ENCODE measurements at regions not wholly inside any gene's neighbourhood (a gene's known extent, or its start where the extent isn't known, plus 50 kb on each side); places are given as distances from the start of the nearest gene placed in this dataset.

DNA sequence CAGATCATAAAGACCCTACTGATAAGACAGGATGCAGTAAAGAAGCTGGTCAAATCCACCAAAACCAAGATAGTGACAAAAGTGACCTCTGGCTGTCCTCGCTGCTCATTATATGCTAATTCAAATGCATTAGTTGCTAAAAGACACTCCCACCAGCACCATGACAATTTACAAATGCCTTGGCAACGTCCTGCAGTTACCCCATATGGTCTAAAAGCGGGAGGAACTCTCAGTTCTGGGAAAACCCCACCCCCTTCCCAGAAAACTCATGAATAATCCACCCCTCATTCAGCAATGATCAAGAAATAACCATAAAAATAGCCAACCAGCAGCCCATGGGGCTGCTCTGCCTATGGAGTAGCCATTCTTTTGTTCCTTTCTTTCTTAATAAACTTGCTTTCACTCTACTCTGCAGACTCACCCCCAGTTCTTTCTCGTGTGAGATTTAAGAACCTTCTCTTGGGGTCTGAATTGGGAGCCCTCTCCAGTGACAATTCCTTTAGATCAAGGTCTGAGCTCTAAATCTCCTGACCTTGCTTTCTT is 217.1 kb upstream of the STS start:
- H2AFZ ChIP-seq (ENCODE audit: low read length), result no peak overlapping the region
- DNase-seq, result no peak
- no peaks in the 10 kb centered on the region for H3K9me2 ChIP-seq (replicated peaks; ENCODE audit: insufficient read depth, low read length)

GRCh38 chrX:6924443-6925077 is 223.0 kb upstream of the STS start:
- Histone ChIP-seq H3K27ac (ENCODE audit: low read length) (no peak overlapping the region), H3K36me3 (ENCODE audit: insufficient read depth, low read length) (no peaks in the 10 kb centered on the region), H3K4me2 (ENCODE audit: low read depth, low read length, poor library complexity, severe bottlenecking) (no peak overlapping the region), H3K4me1 (ENCODE audit: low read length) (no peaks in the 10 kb centered on the region), H3K79me2 (ENCODE audit: low read length) (no peaks in the 10 kb centered on the region), H3K9me2 (replicated peaks; ENCODE audit: insufficient read depth, low read length) (no peaks in the 10 kb centered on the region), H3K4me3 (ENCODE audit: low read length) (no peak overlapping the region), H4K20me1 (ENCODE audit: insufficient read depth, low read depth, low read length) (no peaks in the 10 kb centered on the region), H3K27me3 (ENCODE audit: low read length) (no peaks in the 10 kb centered on the region), H3K9ac (ENCODE audit: low read length) (no peak overlapping the region), H3K9me3 (ENCODE audit: low read length) (no peaks in the 10 kb centered on the region), H2AFZ (ENCODE audit: low read length) (no peak overlapping the region)
- DNase-seq, result no peak

More for the DNA sequence above, 217.1 kb upstream of the STS start:
- no peak overlapping the region for H3K4me2 ChIP-seq (ENCODE audit: low read depth, low read length, poor library complexity, severe bottlenecking)
- H3K9ac ChIP-seq (ENCODE audit: low read length), result no peak overlapping the region
- no peaks in the 10 kb centered on the region for H3K36me3 ChIP-seq (ENCODE audit: insufficient read depth, low read length)
- no peaks in the 10 kb centered on the region for H3K27me3 ChIP-seq (ENCODE audit: low read length)
- no peak overlapping the region for H3K27ac ChIP-seq (ENCODE audit: low read length)
- H3K4me1 ChIP-seq (ENCODE audit: low read length), result peaks cover 4% of the 10 kb centered on the region
- H3K4me3 ChIP-seq (ENCODE audit: low read length), result no peak overlapping the region
- H4K20me1 ChIP-seq (ENCODE audit: insufficient read depth, low read depth, low read length), result no peaks in the 10 kb centered on the region
- no peaks in the 10 kb centered on the region for H3K79me2 ChIP-seq (ENCODE audit: low read length)
- H3K9me3 ChIP-seq (ENCODE audit: low read length), result no peaks in the 10 kb centered on the region

DNA sequence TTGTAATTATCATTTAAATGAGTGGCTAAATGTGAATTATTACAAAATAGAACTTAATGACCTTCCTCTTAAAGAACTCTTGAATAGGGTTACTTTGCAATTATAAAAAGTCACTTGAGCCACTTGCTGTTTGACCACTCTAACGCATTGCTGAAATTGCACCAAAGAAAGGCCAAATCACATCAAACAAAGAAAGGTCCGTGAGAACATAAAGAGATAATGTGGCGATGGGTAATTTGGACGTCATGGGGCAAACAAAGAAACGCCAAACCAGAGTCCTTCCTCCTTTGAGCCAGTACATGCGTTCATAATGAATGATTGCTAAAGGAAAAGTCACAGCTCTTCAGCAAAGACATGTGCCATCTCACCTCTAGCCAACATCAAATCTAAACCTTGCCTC is 229.8 kb upstream of the STS start:
- DNase-seq, result no peak
- H2AFZ ChIP-seq (ENCODE audit: low read length), result no peak overlapping the region
- no peak overlapping the region for H3K9ac ChIP-seq (ENCODE audit: low read length)
- H3K4me3 ChIP-seq (ENCODE audit: low read length), result no peak overlapping the region
- H3K9me2 ChIP-seq (replicated peaks; ENCODE audit: insufficient read depth, low read length), result no peaks in the 10 kb centered on the region
- no peaks in the 10 kb centered on the region for H3K79me2 ChIP-seq (ENCODE audit: low read length)
- H3K4me1 ChIP-seq (ENCODE audit: low read length), result peaks cover 13% of the 10 kb centered on the region
- H4K20me1 ChIP-seq (ENCODE audit: insufficient read depth, low read depth, low read length), result no peaks in the 10 kb centered on the region
- no peak overlapping the region for H3K27ac ChIP-seq (ENCODE audit: low read length)
- H3K9me3 ChIP-seq (ENCODE audit: low read length), result no peaks in the 10 kb centered on the region
- H3K27me3 ChIP-seq (ENCODE audit: low read length), result no peaks in the 10 kb centered on the region
- H3K36me3 ChIP-seq (ENCODE audit: insufficient read depth, low read length), result no peaks in the 10 kb centered on the region
- no peak overlapping the region for H3K4me2 ChIP-seq (ENCODE audit: low read depth, low read length, poor library complexity, severe bottlenecking)

DNA sequence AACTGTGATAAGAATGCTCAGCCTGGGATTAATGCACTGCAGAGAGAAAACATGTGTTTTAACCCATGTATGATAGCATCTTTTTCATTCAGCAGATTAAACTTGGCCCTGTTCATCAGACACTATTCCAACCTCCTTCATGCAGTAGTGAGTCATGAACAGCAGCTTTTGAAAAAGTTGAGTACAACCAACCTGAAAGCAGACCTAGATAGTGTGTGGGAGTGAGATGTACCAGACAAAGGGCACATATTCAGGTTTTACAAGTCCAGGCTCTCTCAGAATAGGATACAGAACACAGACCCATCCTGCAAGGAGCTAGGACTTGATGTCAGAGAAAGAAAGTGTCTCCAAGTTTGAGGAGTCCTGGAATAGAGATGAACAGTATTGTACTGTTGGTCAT is 237.3 kb upstream of the STS start:
- Histone ChIP-seq H3K4me1 (ENCODE audit: low read length) (peaks cover 13% of the 10 kb centered on the region), H3K9me3 (ENCODE audit: low read length) (no peaks in the 10 kb centered on the region), H3K79me2 (ENCODE audit: low read length) (no peaks in the 10 kb centered on the region), H3K4me2 (ENCODE audit: low read depth, low read length, poor library complexity, severe bottlenecking) (no peak overlapping the region), H3K27ac (ENCODE audit: low read length) (no peak overlapping the region), H3K36me3 (ENCODE audit: insufficient read depth, low read length) (no peaks in the 10 kb centered on the region), H2AFZ (ENCODE audit: low read length) (no peak overlapping the region), H4K20me1 (ENCODE audit: insufficient read depth, low read depth, low read length) (no peaks in the 10 kb centered on the region), H3K27me3 (ENCODE audit: low read length) (no peaks in the 10 kb centered on the region), H3K4me3 (ENCODE audit: low read length) (no peak overlapping the region), H3K9me2 (replicated peaks; ENCODE audit: insufficient read depth, low read length) (no peaks in the 10 kb centered on the region), H3K9ac (ENCODE audit: low read length) (no peak overlapping the region)
- DNase-seq, result no peak

- no peak for DNase-seq
- Histone ChIP-seq H3K4me3 (ENCODE audit: low read length) (no peak overlapping the region), H3K36me3 (ENCODE audit: insufficient read depth, low read length) (no peaks in the 10 kb centered on the region)
Observed at GRCh38 chrX:6909396-6909795, 238.1 kb upstream of the STS start.

DNA sequence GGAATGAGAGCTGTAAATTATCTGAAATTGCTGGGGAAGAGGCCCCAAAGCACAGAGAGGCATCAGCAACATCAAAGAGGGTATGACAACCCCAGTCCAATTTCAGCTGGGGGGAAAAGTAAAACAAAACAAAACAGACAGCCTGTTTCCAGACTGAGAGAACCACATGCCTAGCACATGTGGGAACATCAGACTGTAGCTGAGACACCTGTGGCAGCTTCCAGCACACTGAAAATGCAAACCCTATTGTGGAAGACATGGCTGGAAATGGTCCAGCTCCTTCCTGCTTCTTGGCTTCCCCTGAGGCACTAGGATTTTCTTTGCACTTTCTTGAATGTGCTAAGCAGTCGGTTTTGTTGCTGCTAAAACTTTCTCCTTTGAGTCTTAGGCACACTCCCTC is 240.9 kb upstream of the STS start:
- Histone ChIP-seq H3K9ac (ENCODE audit: low read length) (no peak overlapping the region), H3K79me2 (ENCODE audit: low read length) (no peaks in the 10 kb centered on the region), H3K9me3 (ENCODE audit: low read length) (no peaks in the 10 kb centered on the region), H3K4me1 (ENCODE audit: low read length) (peaks cover 13% of the 10 kb centered on the region), H3K27ac (ENCODE audit: low read length) (no peak overlapping the region), H3K9me2 (replicated peaks; ENCODE audit: insufficient read depth, low read length) (no peaks in the 10 kb centered on the region), H4K20me1 (ENCODE audit: insufficient read depth, low read depth, low read length) (no peaks in the 10 kb centered on the region), H3K4me2 (ENCODE audit: low read depth, low read length, poor library complexity, severe bottlenecking) (no peak overlapping the region), H2AFZ (ENCODE audit: low read length) (no peak overlapping the region), H3K4me3 (ENCODE audit: low read length) (no peak overlapping the region), H3K27me3 (ENCODE audit: low read length) (no peaks in the 10 kb centered on the region), H3K36me3 (ENCODE audit: insufficient read depth, low read length) (no peaks in the 10 kb centered on the region)
- no peak for DNase-seq

More at GRCh38 chrX:6909396-6909795, 238.1 kb upstream of the STS start:
- no peak overlapping the region for H3K4me2 ChIP-seq (ENCODE audit: low read depth, low read length, poor library complexity, severe bottlenecking)
- H3K4me1 ChIP-seq (ENCODE audit: low read length), result peaks cover 13% of the 10 kb centered on the region
- no peak overlapping the region for H2AFZ ChIP-seq (ENCODE audit: low read length)
- H3K27ac ChIP-seq (ENCODE audit: low read length), result no peak overlapping the region
- H3K79me2 ChIP-seq (ENCODE audit: low read length), result no peaks in the 10 kb centered on the region
- H3K9me3 ChIP-seq (ENCODE audit: low read length), result no peaks in the 10 kb centered on the region
- no peak overlapping the region for H3K9ac ChIP-seq (ENCODE audit: low read length)
- no peaks in the 10 kb centered on the region for H3K27me3 ChIP-seq (ENCODE audit: low read length)
- H3K9me2 ChIP-seq (replicated peaks; ENCODE audit: insufficient read depth, low read length), result no peaks in the 10 kb centered on the region
- H4K20me1 ChIP-seq (ENCODE audit: insufficient read depth, low read depth, low read length), result no peaks in the 10 kb centered on the region

DNA sequence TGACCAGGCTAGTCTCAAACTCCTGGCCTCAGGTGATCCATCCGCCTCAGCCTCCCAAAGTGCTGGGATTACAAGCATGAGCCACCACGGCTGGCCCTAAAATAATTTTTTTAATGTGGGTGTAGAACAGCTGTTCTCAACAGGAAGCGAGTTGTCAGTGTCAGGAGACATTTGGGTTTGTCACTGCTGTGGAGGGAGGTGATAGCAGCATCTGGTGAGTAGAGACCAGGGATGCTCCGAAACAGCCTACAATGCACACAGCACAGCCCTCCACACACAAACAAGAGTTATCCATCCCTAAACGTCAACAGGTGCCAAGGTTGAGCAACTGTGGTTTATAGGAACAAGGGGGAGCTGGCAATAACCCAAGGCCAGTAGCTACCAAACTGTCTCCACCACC is 243.4 kb upstream of the STS start:
- Histone ChIP-seq H3K9me3 (ENCODE audit: low read length) (no peaks in the 10 kb centered on the region), H3K4me1 (ENCODE audit: low read length) (peaks cover under 1% of the 10 kb centered on the region), H3K9me2 (replicated peaks; ENCODE audit: insufficient read depth, low read length) (no peaks in the 10 kb centered on the region), H3K4me2 (ENCODE audit: low read depth, low read length, poor library complexity, severe bottlenecking) (no peak overlapping the region), H2AFZ (ENCODE audit: low read length) (no peak overlapping the region), H3K27ac (ENCODE audit: low read length) (no peak overlapping the region), H3K27me3 (ENCODE audit: low read length) (no peaks in the 10 kb centered on the region), H3K9ac (ENCODE audit: low read length) (no peak overlapping the region), H3K79me2 (ENCODE audit: low read length) (no peaks in the 10 kb centered on the region), H3K4me3 (ENCODE audit: low read length) (no peak overlapping the region), H4K20me1 (ENCODE audit: insufficient read depth, low read depth, low read length) (no peaks in the 10 kb centered on the region), H3K36me3 (ENCODE audit: insufficient read depth, low read length) (no peaks in the 10 kb centered on the region)
- no peak for DNase-seq

DNA sequence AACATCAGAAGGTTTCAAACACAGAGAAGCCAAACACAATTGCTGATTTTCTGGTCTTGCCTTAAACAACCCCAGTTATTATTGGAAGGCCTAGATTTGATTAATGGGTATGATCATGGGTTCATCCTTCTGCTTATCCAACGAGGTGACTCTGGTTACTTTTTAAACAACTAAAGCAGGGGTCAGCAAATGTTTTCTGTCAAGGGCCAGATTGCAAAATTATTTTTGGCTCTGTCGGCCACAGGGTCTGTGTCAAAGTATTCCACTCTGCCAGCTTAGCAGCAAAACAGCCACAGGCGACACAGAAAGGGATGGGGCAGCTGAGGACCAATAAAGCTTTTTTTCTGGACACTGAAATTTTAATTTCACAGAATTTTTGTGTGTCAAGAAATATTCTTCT is 249.1 kb upstream of the STS start:
- H3K27me3 ChIP-seq (ENCODE audit: low read length), result no peaks in the 10 kb centered on the region
- H3K9ac ChIP-seq (ENCODE audit: low read length), result no peak overlapping the region
- no peaks in the 10 kb centered on the region for H3K36me3 ChIP-seq (ENCODE audit: insufficient read depth, low read length)
- H3K9me3 ChIP-seq (ENCODE audit: low read length), result no peaks in the 10 kb centered on the region
- H3K4me1 ChIP-seq (ENCODE audit: low read length), result no peaks in the 10 kb centered on the region
- H2AFZ ChIP-seq (ENCODE audit: low read length), result no peak overlapping the region
- H4K20me1 ChIP-seq (ENCODE audit: insufficient read depth, low read depth, low read length), result no peaks in the 10 kb centered on the region
- H3K9me2 ChIP-seq (replicated peaks; ENCODE audit: insufficient read depth, low read length), result no peaks in the 10 kb centered on the region
- no peak overlapping the region for H3K4me2 ChIP-seq (ENCODE audit: low read depth, low read length, poor library complexity, severe bottlenecking)
- DNase-seq, result no peak
- no peak overlapping the region for H3K4me3 ChIP-seq (ENCODE audit: low read length)
- no peak overlapping the region for H3K27ac ChIP-seq (ENCODE audit: low read length)
- no peaks in the 10 kb centered on the region for H3K79me2 ChIP-seq (ENCODE audit: low read length)
